VCaP (cell line): ENCODE measurements at regions not wholly inside any gene's neighbourhood (a gene's known extent, or its start where the extent isn't known, plus 50 kb on each side); places are given as distances from the start of the nearest gene placed in this dataset.
A peak's percentile ranks its signal among the peaks of the same experiment; 100 is the strongest.

Source experiments
- H3K27ac ChIP-seq: fragments of 450-650 bp; 2 replicates; pipeline ENCODE4 v1.5.1; 2017
- TF ChIP-seq, protein P1 (sequence below): fragments of 450-650 bp; conservative IDR thresholded peaks from 2 replicates; pipeline ENCODE4 v1.5.1; 2017; ENCODE audit warnings: mild to moderate bottlenecking, moderate library complexity

DNA sequence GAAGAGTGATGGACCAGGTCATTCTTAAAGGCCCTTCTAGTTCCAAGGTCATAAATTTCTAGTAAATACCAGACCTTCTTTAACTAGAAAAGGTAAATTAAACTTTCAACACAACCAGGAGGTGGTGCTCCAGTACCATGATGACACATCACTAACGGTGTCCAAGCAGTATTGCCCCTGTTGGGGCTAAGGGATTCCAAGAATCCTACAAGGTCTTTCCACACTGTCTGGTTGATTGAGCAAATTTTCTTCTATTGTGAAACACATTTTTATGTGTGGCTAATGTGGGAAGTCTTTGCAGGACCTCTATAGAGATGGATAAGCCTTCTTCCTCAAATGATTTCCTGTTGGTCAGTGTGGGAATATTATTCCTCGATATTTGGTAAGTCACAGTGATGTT is 459.6 kb upstream of the PAPPA start:
- H3K27ac ChIP-seq, result no peak overlapping the region
- TF ChIP-seq, protein P1, sequence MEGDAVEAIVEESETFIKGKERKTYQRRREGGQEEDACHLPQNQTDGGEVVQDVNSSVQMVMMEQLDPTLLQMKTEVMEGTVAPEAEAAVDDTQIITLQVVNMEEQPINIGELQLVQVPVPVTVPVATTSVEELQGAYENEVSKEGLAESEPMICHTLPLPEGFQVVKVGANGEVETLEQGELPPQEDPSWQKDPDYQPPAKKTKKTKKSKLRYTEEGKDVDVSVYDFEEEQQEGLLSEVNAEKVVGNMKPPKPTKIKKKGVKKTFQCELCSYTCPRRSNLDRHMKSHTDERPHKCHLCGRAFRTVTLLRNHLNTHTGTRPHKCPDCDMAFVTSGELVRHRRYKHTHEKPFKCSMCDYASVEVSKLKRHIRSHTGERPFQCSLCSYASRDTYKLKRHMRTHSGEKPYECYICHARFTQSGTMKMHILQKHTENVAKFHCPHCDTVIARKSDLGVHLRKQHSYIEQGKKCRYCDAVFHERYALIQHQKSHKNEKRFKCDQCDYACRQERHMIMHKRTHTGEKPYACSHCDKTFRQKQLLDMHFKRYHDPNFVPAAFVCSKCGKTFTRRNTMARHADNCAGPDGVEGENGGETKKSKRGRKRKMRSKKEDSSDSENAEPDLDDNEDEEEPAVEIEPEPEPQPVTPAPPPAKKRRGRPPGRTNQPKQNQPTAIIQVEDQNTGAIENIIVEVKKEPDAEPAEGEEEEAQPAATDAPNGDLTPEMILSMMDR, result peak; percentile 80

- TF ChIP-seq, protein P1, result no peak
- no peak overlapping the region for H3K27ac ChIP-seq
Observed at GRCh38 chr9:115694991-115695390, 458.6 kb upstream of the PAPPA start.

GRCh38 chr9:115712981-115713380 is 440.6 kb upstream of the PAPPA start:
- no peak overlapping the region for H3K27ac ChIP-seq
- TF ChIP-seq, protein P1, result no peak

GRCh38 chr9:115715666-115716065 is 437.9 kb upstream of the PAPPA start:
- H3K27ac ChIP-seq, result no peak overlapping the region
- TF ChIP-seq, protein P1, result no peak

DNA sequence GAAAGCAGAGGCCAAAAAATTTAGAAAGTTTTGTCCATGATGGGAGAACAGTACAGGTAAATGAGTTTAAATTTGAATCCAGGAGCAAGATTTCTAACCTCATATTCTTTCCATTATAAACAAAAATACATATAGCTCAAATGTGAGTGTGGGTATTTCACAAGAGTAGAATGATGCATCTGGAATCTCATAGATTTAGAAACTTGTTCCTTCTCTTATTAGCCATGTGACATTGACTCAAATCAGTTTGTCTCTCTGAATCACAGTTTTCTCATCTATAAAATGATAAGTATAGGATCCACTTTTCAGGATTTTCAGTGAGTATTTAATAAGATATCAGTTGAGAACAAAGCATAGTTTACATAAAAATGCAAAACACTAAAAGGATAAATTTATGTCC is 436.3 kb upstream of the PAPPA start:
- H3K27ac ChIP-seq, result no peak overlapping the region
- TF ChIP-seq, protein P1, result no peak

- TF ChIP-seq, protein P1, result no peak
- H3K27ac ChIP-seq, result no peak overlapping the region
Observed at GRCh38 chr9:115717711-115718173, 435.8 kb upstream of the PAPPA start.

DNA sequence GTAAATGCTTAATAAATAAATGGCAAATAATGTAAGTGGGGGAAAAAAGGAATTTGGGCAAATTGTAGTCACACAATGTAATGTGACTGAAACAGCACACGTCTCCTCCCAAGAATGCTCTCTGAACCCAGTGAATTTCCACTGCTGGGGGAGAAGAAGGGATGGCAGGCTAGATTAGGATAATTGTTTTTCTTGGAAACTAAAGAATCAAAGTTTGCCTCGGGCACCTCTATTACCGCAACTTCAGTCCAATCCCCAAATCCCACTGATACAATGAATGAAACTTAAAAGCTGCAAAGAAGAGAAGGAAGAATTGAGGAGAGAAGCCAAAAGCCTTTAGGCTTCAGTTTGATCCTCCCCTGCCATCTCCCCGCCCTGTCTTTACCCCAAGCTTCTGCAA is 423.2 kb upstream of the PAPPA start:
- TF ChIP-seq, protein P1, result no peak
- H3K27ac ChIP-seq, result no peak overlapping the region

DNA sequence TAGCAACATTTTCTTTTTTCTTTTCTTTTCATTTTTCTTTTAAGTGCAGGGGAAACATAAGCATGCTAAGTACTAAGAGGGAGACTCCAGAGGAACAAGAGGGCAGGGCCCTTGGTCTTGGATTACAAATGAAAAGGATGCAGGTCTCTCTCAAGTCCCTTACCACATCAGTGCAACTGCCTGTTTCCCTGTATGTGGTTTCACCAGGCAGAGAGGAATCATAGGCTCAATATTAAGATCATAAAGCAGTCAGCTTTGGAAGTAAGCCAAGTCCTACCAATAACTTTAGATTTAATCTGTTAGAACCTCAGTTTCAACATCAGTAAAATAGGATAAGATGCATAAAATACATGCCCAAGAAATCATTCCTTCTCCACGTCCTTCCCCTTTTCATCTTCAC is 422.7 kb upstream of the PAPPA start:
- H3K27ac ChIP-seq, result no peak overlapping the region
- TF ChIP-seq, protein P1, result no peak
